Liver (tissue), 3 donors: ENCODE measurements at regions not wholly inside any gene's neighbourhood (a gene's known extent, or its start where the extent isn't known, plus 50 kb on each side); places are given as distances from the start of the nearest gene placed in this dataset.

ENCODE experiments used
- CTCF ChIP-seq: fragments of 150-350 bp; IDR thresholded peaks from 2 replicates; pipeline ENCODE4 v1.5.1; 2017; ENCODE audit warnings: improper control_type of control experiment, low read depth, low read length; ENCODE audit not compliant: missing input control
- EGR1 ChIP-seq, 2 donors: IDR thresholded peaks; 2 replicates each; pipeline ENCODE4 v1.6.1; 2016 to 2018; ENCODE audit warnings: antibody characterized with exemption in 2 of 2, low read depth in 2 of 2
- FOXA1 ChIP-seq: IDR thresholded peaks from 2 replicates; pipeline ENCODE4 v1.6.1; 2016; ENCODE audit warnings: antibody characterized with exemption
- GABPA ChIP-seq, 2 donors: IDR thresholded peaks in 1 of 2; conservative IDR thresholded peaks in 1 of 2; 2 replicates each; pipeline ENCODE4 v1.6.1; 2016; ENCODE audit warnings: antibody characterized with exemption in 2 of 2, mild to moderate bottlenecking in 1 of 2, moderate library complexity in 1 of 2
- HNF4A ChIP-seq, 2 donors: conservative IDR thresholded peaks; 2 replicates each; pipeline ENCODE4 v1.6.1; 2016; ENCODE audit warnings: antibody characterized with exemption in 2 of 2, mild to moderate bottlenecking in 2 of 2
- HNF4G ChIP-seq: IDR thresholded peaks from 2 replicates; pipeline ENCODE4 v1.6.1; 2016; ENCODE audit warnings: antibody characterized with exemption
- JUND ChIP-seq, 2 donors: IDR thresholded peaks; 2 replicates each; pipeline ENCODE4 v1.6.1; 2016; ENCODE audit warnings: antibody characterized with exemption in 2 of 2
- RAD21 ChIP-seq, 2 donors: IDR thresholded peaks; 2 replicates each; pipeline ENCODE4 v1.6.1; 2016; ENCODE audit warnings: antibody characterized with exemption in 2 of 2, mild to moderate bottlenecking in 2 of 2
- REST ChIP-seq: IDR thresholded peaks from 2 replicates; pipeline ENCODE4 v1.6.1; 2016; ENCODE audit warnings: antibody characterized with exemption, mild to moderate bottlenecking
- SP1 ChIP-seq: IDR thresholded peaks from 2 replicates; pipeline ENCODE4 v1.6.1; 2018; ENCODE audit warnings: antibody characterized with exemption, mild to moderate bottlenecking
- TAF1 ChIP-seq: conservative IDR thresholded peaks from 2 replicates; pipeline ENCODE4 v1.6.1; 2016; ENCODE audit warnings: antibody characterized with exemption, mild to moderate bottlenecking
- YY1 ChIP-seq: IDR thresholded peaks from 2 replicates; pipeline ENCODE4 v1.6.1; 2016; ENCODE audit warnings: antibody characterized with exemption, mild to moderate bottlenecking
- ZBTB33 ChIP-seq: IDR thresholded peaks from 2 replicates; pipeline ENCODE4 v1.6.1; 2016; ENCODE audit warnings: antibody characterized with exemption
- TF ChIP-seq, protein P1 (sequence below): IDR thresholded peaks from 2 replicates; pipeline ENCODE4 v1.6.1; 2016; ENCODE audit warnings: antibody characterized with exemption
- donor health status: healthy.
- donor health status: healthy.

DNA sequence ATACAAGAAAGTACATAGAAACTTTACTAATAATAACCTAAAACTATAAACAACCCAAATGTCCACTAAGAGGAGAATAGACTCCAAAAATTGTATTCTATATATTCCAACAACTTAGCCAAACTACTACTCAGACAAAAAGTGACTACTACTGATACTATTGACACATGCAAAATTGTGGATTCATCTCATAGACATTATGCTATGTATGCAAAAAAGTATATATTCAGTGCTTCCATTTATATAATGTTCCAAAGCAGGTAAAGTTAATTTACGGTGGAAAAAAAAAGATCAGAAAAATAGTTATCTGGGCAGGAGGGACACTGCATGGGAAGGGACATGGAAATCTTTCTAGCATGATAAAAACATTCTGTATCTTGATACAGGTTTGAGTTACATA lies 62.0 kb upstream of the SRD5A2 start:
- TF ChIP-seq REST (no peak), CTCF (no peak), HNF4G (no peak), HNF4A (conservative IDR thresholded peaks at IDR 0.05) (no peak), TAF1 (no peak), YY1 (no peak), ZBTB33 (no peak), GABPA (IDR thresholded peaks at IDR 0.05 in 1 of 2, conservative IDR thresholded peaks at IDR 0.05 in 1 of 2) (no peak), EGR1 (IDR thresholded peaks at IDR 0.05; ENCODE audit: low read depth in 2 of 2) (no peak), RAD21 (IDR thresholded peaks at IDR 0.05) (no peak), SP1 (no peak), JUND (IDR thresholded peaks at IDR 0.05) (no peak), FOXA1 (no peak)
- TF ChIP-seq, protein P1, sequence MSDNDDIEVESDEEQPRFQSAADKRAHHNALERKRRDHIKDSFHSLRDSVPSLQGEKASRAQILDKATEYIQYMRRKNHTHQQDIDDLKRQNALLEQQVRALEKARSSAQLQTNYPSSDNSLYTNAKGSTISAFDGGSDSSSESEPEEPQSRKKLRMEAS: no peak
